ENCODE measurements at regions not wholly inside any gene's neighbourhood (a gene's known extent, or its start where the extent isn't known, plus 50 kb on each side); places are given as distances from the start of the nearest gene placed in this dataset.
"Not testable (repeated sequence)": the region's sequence is repeated elsewhere in the genome, so short reads cannot be mapped to it uniquely, and the experiment has no call there.

- no peaks in the 10 kb centered on the region for H3K79me2 ChIP-seq (ENCODE audit: insufficient read depth)
- no peak overlapping the region for H3K9ac ChIP-seq
- no peaks in the 10 kb centered on the region for H3K36me3 ChIP-seq (ENCODE audit: low read depth)
- no peaks in the 10 kb centered on the region for H3K27me3 ChIP-seq (replicated peaks; ENCODE audit: insufficient read depth)
- H3K4me2 ChIP-seq (ENCODE audit: unreplicated experiment) = no peak overlapping the region
- H3K4me1 ChIP-seq (ENCODE audit: insufficient read depth) = peaks cover 9% of the 10 kb centered on the region; the same call in 1 of the 2 replicates
- H3K4me3 ChIP-seq = no peak overlapping the region
- in situ Hi-C loops (cut with MboI) = no loop called here
- H2AFZ ChIP-seq = no peak overlapping the region
- WGBS, 2 experiments (ENCODE audit: low coverage in 1 of 2, low lambda C conversion rate in 2 of 2, missing lambda C conversion rate in 2 of 2) = 78 to 79% methylated on average over 7 of the region's 7 CpGs
- H4K20me1 ChIP-seq (ENCODE audit: insufficient read depth) = no peaks in the 10 kb centered on the region
- no peak for DNase-seq
- no peak overlapping the region for H3K27ac ChIP-seq
- no peaks in the 10 kb centered on the region for H3K9me3 ChIP-seq (ENCODE audit: low read depth)
- TF ChIP-seq EZH2phosphoT487 (IDR thresholded peaks at IDR 0.05; ENCODE audit: insufficient read depth, low read depth) (no peak), EZH2 (IDR thresholded peaks at IDR 0.05; ENCODE audit: insufficient read depth, poor library complexity, severe bottlenecking) (no peak)
- H3F3A ChIP-seq (ENCODE audit: insufficient read depth) = no peaks in the 10 kb centered on the region
- H3K9me2 ChIP-seq (ENCODE audit: insufficient read depth) = no peaks in the 10 kb centered on the region
These were observed 188.2 kb downstream of the TPBG start for GRCh38 chr6:82551831-82552230.

- H3K79me2 ChIP-seq (ENCODE audit: insufficient read depth) = no peaks in the 10 kb centered on the region
- no peak overlapping the region for H3K27ac ChIP-seq
- H3K4me1 ChIP-seq (ENCODE audit: insufficient read depth) = peaks cover 9% of the 10 kb centered on the region; the same call in 1 of the 2 replicates
- no peak overlapping the region for H3K9ac ChIP-seq
- no peaks in the 10 kb centered on the region for H3K36me3 ChIP-seq (ENCODE audit: low read depth)
- no peak for DNase-seq
- in situ Hi-C loops (cut with MboI) = no loop called here
- H4K20me1 ChIP-seq (ENCODE audit: insufficient read depth) = no peaks in the 10 kb centered on the region
- H3F3A ChIP-seq (ENCODE audit: insufficient read depth) = no peaks in the 10 kb centered on the region
- H3K27me3 ChIP-seq (replicated peaks; ENCODE audit: insufficient read depth) = no peaks in the 10 kb centered on the region
- no peak overlapping the region for H2AFZ ChIP-seq
- H3K9me3 ChIP-seq (ENCODE audit: low read depth) = no peaks in the 10 kb centered on the region
- no peaks in the 10 kb centered on the region for H3K9me2 ChIP-seq (ENCODE audit: insufficient read depth)
- TF ChIP-seq EZH2phosphoT487 (IDR thresholded peaks at IDR 0.05; ENCODE audit: insufficient read depth, low read depth) (no peak), EZH2 (IDR thresholded peaks at IDR 0.05; ENCODE audit: insufficient read depth, poor library complexity, severe bottlenecking) (no peak)
- H3K4me3 ChIP-seq = no peak overlapping the region
- H3K4me2 ChIP-seq (ENCODE audit: unreplicated experiment) = no peak overlapping the region
- 36 to 38% methylated on average over 2 of the region's 2 CpGs for WGBS, 2 experiments (ENCODE audit: low coverage in 1 of 2, low lambda C conversion rate in 2 of 2, missing lambda C conversion rate in 2 of 2)
These were observed 190.4 kb downstream of the TPBG start for GRCh38 chr6:82553863-82554531.

- Histone ChIP-seq H3K27ac (no peak overlapping the region), H3K36me3 (ENCODE audit: low read depth) (no peaks in the 10 kb centered on the region), H3K27me3 (replicated peaks; ENCODE audit: insufficient read depth) (no peaks in the 10 kb centered on the region), H3K9me2 (ENCODE audit: insufficient read depth) (no peaks in the 10 kb centered on the region), H3F3A (ENCODE audit: insufficient read depth) (no peaks in the 10 kb centered on the region), H3K79me2 (ENCODE audit: insufficient read depth) (no peaks in the 10 kb centered on the region), H3K4me2 (ENCODE audit: unreplicated experiment) (no peak overlapping the region), H2AFZ (no peak overlapping the region), H3K9me3 (ENCODE audit: low read depth) (no peaks in the 10 kb centered on the region), H3K9ac (no peak overlapping the region), H4K20me1 (ENCODE audit: insufficient read depth) (no peaks in the 10 kb centered on the region), H3K4me3 (no peak overlapping the region), H3K4me1 (ENCODE audit: insufficient read depth) (peaks cover 9% of the 10 kb centered on the region; the same call in 1 of the 2 replicates)
- 47 to 55% methylated on average over 1 of the region's 1 CpG for WGBS, 2 experiments (ENCODE audit: low coverage in 1 of 2, low lambda C conversion rate in 2 of 2, missing lambda C conversion rate in 2 of 2)
- DNase-seq = peak; percentile 13
- TF ChIP-seq EZH2phosphoT487 (IDR thresholded peaks at IDR 0.05; ENCODE audit: insufficient read depth, low read depth) (no peak), EZH2 (IDR thresholded peaks at IDR 0.05; ENCODE audit: insufficient read depth, poor library complexity, severe bottlenecking) (no peak)
- in situ Hi-C loops (cut with MboI) = no loop called here
These were observed 191.0 kb downstream of the TPBG start for GRCh38 chr6:82554666-82555065.

- in situ Hi-C loops (cut with MboI) = no loop called here
These were observed 192.2 kb downstream of the TPBG start for GRCh38 chr6:82555801-82556200.

GRCh38 chr6:82558531-82558930 lies 194.9 kb downstream of the TPBG start:
- H3K27me3 ChIP-seq (replicated peaks; ENCODE audit: insufficient read depth); H3K27ac ChIP-seq; H3K4me2 ChIP-seq (ENCODE audit: unreplicated experiment); in situ Hi-C loops (cut with MboI); H4K20me1 ChIP-seq (ENCODE audit: insufficient read depth); H3K79me2 ChIP-seq (ENCODE audit: insufficient read depth); H3K9me2 ChIP-seq (ENCODE audit: insufficient read depth); H3F3A ChIP-seq (ENCODE audit: insufficient read depth); H3K9me3 ChIP-seq (ENCODE audit: low read depth); DNase-seq; H3K4me1 ChIP-seq (ENCODE audit: insufficient read depth); H3K36me3 ChIP-seq (ENCODE audit: low read depth); H2AFZ ChIP-seq; H3K9ac ChIP-seq; H3K4me3 ChIP-seq: not testable (repeated sequence)
- WGBS, 2 experiments (ENCODE audit: low coverage in 1 of 2, low lambda C conversion rate in 2 of 2, missing lambda C conversion rate in 2 of 2) = 87% methylated on average over 20 of the region's 20 CpGs

More at GRCh38 chr6:82555801-82556200, 192.2 kb downstream of the TPBG start:
- no peaks in the 10 kb centered on the region for H3K9me3 ChIP-seq (ENCODE audit: low read depth)
- H3K36me3 ChIP-seq (ENCODE audit: low read depth) = no peaks in the 10 kb centered on the region
- no peaks in the 10 kb centered on the region for H3K27me3 ChIP-seq (replicated peaks; ENCODE audit: insufficient read depth)
- 84 to 90% methylated on average over 1 of the region's 1 CpG for WGBS, 2 experiments (ENCODE audit: low coverage in 1 of 2, low lambda C conversion rate in 2 of 2, missing lambda C conversion rate in 2 of 2)
- no peak overlapping the region for H3K27ac ChIP-seq
- peak; percentile 29 for DNase-seq
- no peak overlapping the region for H3K4me2 ChIP-seq (ENCODE audit: unreplicated experiment)
- no peaks in the 10 kb centered on the region for H3K79me2 ChIP-seq (ENCODE audit: insufficient read depth)
- no peak overlapping the region for H3K4me3 ChIP-seq
- H3K9ac ChIP-seq = no peak overlapping the region
- H3K4me1 ChIP-seq (ENCODE audit: insufficient read depth) = peaks cover 9% of the 10 kb centered on the region; the same call in 1 of the 2 replicates
- no peak overlapping the region for H2AFZ ChIP-seq
- TF ChIP-seq EZH2phosphoT487 (IDR thresholded peaks at IDR 0.05; ENCODE audit: insufficient read depth, low read depth) (no peak), EZH2 (IDR thresholded peaks at IDR 0.05; ENCODE audit: insufficient read depth, poor library complexity, severe bottlenecking) (no peak)
- no peaks in the 10 kb centered on the region for H4K20me1 ChIP-seq (ENCODE audit: insufficient read depth)
- H3F3A ChIP-seq (ENCODE audit: insufficient read depth) = no peaks in the 10 kb centered on the region
- H3K9me2 ChIP-seq (ENCODE audit: insufficient read depth) = no peaks in the 10 kb centered on the region

Measured in GM23248 (cell line).